ENCODE measurements at regions not wholly inside any gene's neighbourhood (a gene's known extent, or its start where the extent isn't known, plus 50 kb on each side); places are given as distances from the start of the nearest gene placed in this dataset.

DNA sequence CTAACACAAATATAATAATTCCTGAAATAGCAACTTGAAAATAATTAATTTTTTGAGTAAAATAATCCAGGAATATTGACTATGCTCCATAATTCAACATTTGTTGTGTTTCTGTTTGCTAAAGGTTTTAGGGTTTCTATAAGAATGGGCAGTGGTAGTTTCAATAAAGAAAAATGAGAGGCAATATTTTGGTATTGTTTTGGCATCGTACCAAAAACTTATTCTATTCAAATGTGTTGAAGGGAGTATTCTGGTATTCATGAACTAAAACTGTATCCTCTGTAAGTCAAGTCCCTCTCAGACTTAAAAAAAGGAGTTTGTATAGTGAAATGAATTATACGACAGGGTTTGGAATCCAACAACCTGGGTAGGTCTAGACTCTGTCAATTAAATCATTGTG is 1245.6 kb upstream of the CELF4 start:
- Histone ChIP-seq H3K14ac (ENCODE audit: insufficient read length) (no peak overlapping the region), H3K18ac (ENCODE audit: extremely low read depth, low read length) (no peak overlapping the region), H3K79me2 (ENCODE audit: control insufficient read depth in 1 of 2, insufficient read depth in 2 of 2, low read length in 2 of 2) (no peaks in the 10 kb centered on the region), H2BK15ac (ENCODE audit: low read length) (no peak overlapping the region), H3K23me2 (ENCODE audit: low read depth, low read length) (no peaks in the 10 kb centered on the region), H3K9me3 (ENCODE audit: insufficient read depth in 2 of 2, low read depth in 1 of 2, low read length in 1 of 2) (no peaks in the 10 kb centered on the region), H2AFZ (ENCODE audit: low read length) (no peak overlapping the region), H3K9ac (replicated peaks in 1 of 4; ENCODE audit: extremely low read depth in 1 of 4, low read depth in 3 of 4, low read length in 3 of 4) (no peak overlapping the region), H3K23ac (ENCODE audit: insufficient read length) (no peak overlapping the region), H3K27ac (ENCODE audit: low read depth, low read length) (no peak overlapping the region), H3K79me1 (ENCODE audit: low read depth, low read length) (no peaks in the 10 kb centered on the region), H3K4me1 (replicated peaks in 1 of 4; ENCODE audit: control insufficient read depth in 3 of 4, insufficient read depth in 4 of 4, low read length in 3 of 4) (no peaks in the 10 kb centered on the region), H2BK20ac (ENCODE audit: low read length) (no peak overlapping the region), H2AK5ac (ENCODE audit: low read depth, low read length) (no peak overlapping the region), H3K4me2 (ENCODE audit: insufficient read depth in 1 of 2, low read depth in 2 of 2, low read length in 2 of 2) (no peak overlapping the region), H2BK12ac (ENCODE audit: low read depth, low read length) (no peak overlapping the region), H3K4me3 (ENCODE audit: extremely low read depth in 1 of 4, insufficient read depth in 2 of 4, low read depth in 3 of 4, low read length in 4 of 4) (no peak overlapping the region), H3K4ac (replicated peaks; ENCODE audit: insufficient read length, low read depth, low read length) (no peak overlapping the region), H3K27me3 (replicated peaks in 1 of 4; ENCODE audit: control insufficient read depth in 3 of 4, extremely low read depth in 1 of 4, insufficient read depth in 3 of 4, low read length in 3 of 4) (no peaks in the 10 kb centered on the region), H3K36me3 (ENCODE audit: control insufficient read depth in 2 of 4, insufficient read depth in 4 of 4, low read length in 3 of 4) (no peaks in the 10 kb centered on the region), H4K91ac (replicated peaks; ENCODE audit: insufficient read length, low read length) (no peak overlapping the region), H3K56ac (replicated peaks; ENCODE audit: insufficient read length, low read depth, low read length) (no peak overlapping the region), H4K20me1 (replicated peaks in 1 of 2; ENCODE audit: control insufficient read depth in 1 of 2, insufficient read depth in 2 of 2, low read length in 2 of 2) (no peaks in the 10 kb centered on the region), H4K8ac (ENCODE audit: extremely low read depth, insufficient read depth, low read length) (no peak overlapping the region), H2BK5ac (ENCODE audit: low read depth, low read length) (no peak overlapping the region), H4K5ac (ENCODE audit: insufficient read length, low read depth, low read length) (no peak overlapping the region), H2BK120ac (replicated peaks; ENCODE audit: low read depth, low read length) (no peak overlapping the region)
- ChIA-PET POLR2A (ENCODE audit: partially characterized antibody) (no interaction called here), CTCF (ENCODE audit: partially characterized antibody) (no interaction called here)
- no peak for TF ChIP-seq CEBPB (IDR thresholded peaks at IDR 0.05; ENCODE audit: low read depth, low read length)
- TF ChIP-seq NRF1 (IDR thresholded peaks at IDR 0.05; ENCODE audit: low read depth, low read length): no peak
- TF ChIP-seq EZH2 (IDR thresholded peaks at IDR 0.05; ENCODE audit: low read depth, low read length, severe bottlenecking): no peak
- no peak for FAIRE-seq
- DNase-seq (ENCODE audit: low read depth in 1 of 2, low spot score in 2 of 2): no peak
- 98% methylated on average over 2 of the region's 2 CpGs; no CpG with 5 or more reads in 1 of the 2 experiments for WGBS, 2 experiments (ENCODE audit: extremely low coverage in 1 of 2, insufficient coverage in 1 of 2, insufficient read length in 1 of 2, insufficient replicate concordance in 2 of 2, low coverage in 1 of 2, low lambda C conversion rate in 2 of 2, missing lambda C conversion rate in 1 of 2)

Data from H1 (cell line).